H9 (cell line): ENCODE measurements at regions not wholly inside any gene's neighbourhood (a gene's known extent, or its start where the extent isn't known, plus 50 kb on each side); places are given as distances from the start of the nearest gene placed in this dataset.

Source experiments
- DNase-seq: peaks from one replicate; pipeline ENCODE4 v3.0.0-alpha.2; 2017
- H2AFZ ChIP-seq: one replicate; pipeline ENCODE4 v1.6.1; 2013; ENCODE audit warnings: mild to moderate bottlenecking, low read length, control low read depth, moderate library complexity
- H2AK5ac ChIP-seq: 2 replicates; pipeline ENCODE4 v1.6.1; 2013; ENCODE audit warnings: low read length, control low read depth, mixed read lengths; ENCODE audit not compliant: insufficient read length
- H2BK120ac ChIP-seq: one replicate; pipeline ENCODE4 v1.6.1; 2013; ENCODE audit warnings: low read depth, mild to moderate bottlenecking, low read length, control low read depth, inconsistent platforms; ENCODE audit not compliant: poor library complexity, severe bottlenecking
- H2BK12ac ChIP-seq: 2 replicates; pipeline ENCODE4 v1.6.1; 2013; ENCODE audit warnings: low read length, control low read depth, mixed read lengths, low read depth; ENCODE audit not compliant: insufficient read length
- H2BK15ac ChIP-seq: 2 replicates; pipeline ENCODE4 v1.6.1; 2013; ENCODE audit warnings: low read depth, low read length, control low read depth
- H2BK20ac ChIP-seq: one replicate; pipeline ENCODE4 v1.6.1; 2013; ENCODE audit warnings: low read depth, mild to moderate bottlenecking, low read length, control low read depth, inconsistent platforms; ENCODE audit not compliant: poor library complexity, severe bottlenecking
- H2BK5ac ChIP-seq: 2 replicates; pipeline ENCODE4 v1.6.1; 2013; ENCODE audit warnings: low read length, control low read depth, mixed read lengths; ENCODE audit not compliant: insufficient read length
- H3K14ac ChIP-seq: 2 replicates; pipeline ENCODE4 v1.6.1; 2013; ENCODE audit warnings: low read length, control low read depth; ENCODE audit not compliant: insufficient read depth
- H3K18ac ChIP-seq: 2 replicates; pipeline ENCODE4 v1.6.1; 2013; ENCODE audit warnings: low read depth, mild to moderate bottlenecking, mixed read lengths, low read length, control low read depth; ENCODE audit not compliant: insufficient read length
- H3K23ac ChIP-seq: 2 replicates; pipeline ENCODE4 v1.6.1; 2013; ENCODE audit warnings: low read length, control low read depth, mixed read lengths, low read depth; ENCODE audit not compliant: insufficient read length
- H3K23me2 ChIP-seq: 2 replicates; pipeline ENCODE4 v1.6.1; 2013; ENCODE audit warnings: low read depth, mild to moderate bottlenecking, mixed read lengths, low read length, control low read depth; ENCODE audit not compliant: insufficient read length, poor library complexity, severe bottlenecking
- H3K27ac ChIP-seq: 2 replicates; pipeline ENCODE4 v1.5.1; 2013; ENCODE audit warnings: low read length, control low read depth, mixed read lengths, low read depth; ENCODE audit not compliant: insufficient read length
- H3K27me3 ChIP-seq: 2 replicates; pipeline ENCODE4 v1.6.1; 2013; ENCODE audit warnings: low read length, control low read depth, inconsistent platforms; ENCODE audit not compliant: insufficient read depth
- H3K4ac ChIP-seq: 2 replicates; pipeline ENCODE4 v1.6.1; 2013; ENCODE audit warnings: low read depth, mild to moderate bottlenecking, control low read depth, inconsistent platforms, low read length, moderate library complexity
- H3K4me1 ChIP-seq: 2 replicates; pipeline ENCODE4 v1.6.1; 2013; ENCODE audit warnings: low read length, control low read depth, inconsistent platforms; ENCODE audit not compliant: insufficient read depth
- H3K4me2 ChIP-seq: 2 replicates; pipeline ENCODE4 v1.6.1; 2013; ENCODE audit warnings: low read length, control low read depth, mixed read lengths; ENCODE audit not compliant: insufficient read length, insufficient read depth
- H3K56ac ChIP-seq: 2 replicates; pipeline ENCODE4 v1.6.1; 2013; ENCODE audit warnings: low read depth, mild to moderate bottlenecking, mixed read lengths, low read length, control low read depth; ENCODE audit not compliant: insufficient read length
- H3K79me1 ChIP-seq: 2 replicates; pipeline ENCODE4 v1.6.1; 2013; ENCODE audit warnings: low read depth, mild to moderate bottlenecking, moderate library complexity, low read length, control low read depth, inconsistent platforms; ENCODE audit not compliant: insufficient read depth, poor library complexity, severe bottlenecking
- H3K79me2 ChIP-seq: 2 replicates; pipeline ENCODE4 v1.6.1; 2013; ENCODE audit warnings: low read length, control low read depth, inconsistent platforms; ENCODE audit not compliant: insufficient read depth
- H3K9ac ChIP-seq: 2 replicates; pipeline ENCODE4 v1.6.1; 2013; ENCODE audit warnings: low read length, control low read depth, mixed read lengths; ENCODE audit not compliant: insufficient read length; ENCODE audit errors: extremely low read depth
- H3K9me3 ChIP-seq: one replicate; pipeline ENCODE4 v1.6.1; 2013; ENCODE audit warnings: low read depth, low read length, inconsistent platforms; ENCODE audit not compliant: control insufficient read depth
- H3T11ph ChIP-seq: one replicate; pipeline ENCODE4 v1.6.1; 2013; ENCODE audit warnings: mild to moderate bottlenecking, low read length, control low read depth, inconsistent platforms
- H4K20me1 ChIP-seq: one replicate; pipeline ENCODE4 v1.6.1; 2013; ENCODE audit not compliant: control insufficient read depth, insufficient read length, insufficient read depth
- H4K5ac ChIP-seq: 2 replicates; pipeline ENCODE4 v1.6.1; 2013; ENCODE audit warnings: low read depth, mild to moderate bottlenecking, mixed read lengths, low read length, control low read depth; ENCODE audit not compliant: insufficient read length
- H4K8ac ChIP-seq: replicated peaks from 2 replicates; pipeline ENCODE4 v1.6.1; 2013; ENCODE audit warnings: low read length, control low read depth, mixed read lengths, low read depth; ENCODE audit not compliant: insufficient read length
- H4K91ac ChIP-seq: 2 replicates; pipeline ENCODE4 v1.6.1; 2013; ENCODE audit warnings: low read depth, mild to moderate bottlenecking, moderate library complexity, mixed read lengths, low read length, control low read depth; ENCODE audit not compliant: insufficient read length
- H3K27ac Mint-ChIP-seq, 3 experiments: 2 replicates in 2 of 3; 3 replicates in 1 of 3; pipeline ENCODE4 v1.8.0; 2020 to 2021; ENCODE audit warnings: mixed read lengths in 3 of 3, mild to moderate bottlenecking in 1 of 3, moderate library complexity in 1 of 3
- H3K27me3 Mint-ChIP-seq: 2 replicates; pipeline ENCODE4 v1.8.0; 2021; ENCODE audit warnings: low read depth, mild to moderate bottlenecking, moderate library complexity, mixed read lengths
- H3K36me3 Mint-ChIP-seq, 3 experiments: 2 replicates in 2 of 3; 3 replicates in 1 of 3; pipeline ENCODE4 v1.8.0; 2020 to 2021; ENCODE audit warnings: low read depth in 3 of 3, mixed read lengths in 3 of 3; ENCODE audit not compliant: insufficient read depth in 1 of 3
- H3K4me1 Mint-ChIP-seq, 2 experiments: 2 replicates each; pipeline ENCODE4 v1.8.0; 2020; ENCODE audit warnings: mixed read lengths in 2 of 2
- H3K4me3 Mint-ChIP-seq, 2 experiments: 2 replicates in 1 of 2; 3 replicates in 1 of 2; pipeline ENCODE4 v1.8.0; 2020 to 2021; ENCODE audit warnings: mild to moderate bottlenecking in 2 of 2, mixed read lengths in 2 of 2, moderate library complexity in 1 of 2
- H3K9me3 Mint-ChIP-seq, 2 experiments: 2 replicates in 1 of 2; 3 replicates in 1 of 2; pipeline ENCODE4 v1.8.0; 2020; ENCODE audit warnings: mild to moderate bottlenecking in 2 of 2, mixed read lengths in 2 of 2, moderate library complexity in 1 of 2
- TF ChIP-seq, protein P1 (sequence below): fragments of 200-600 bp; sonication (generic); conservative IDR thresholded peaks from 3 replicates; pipeline ENCODE4 v1.8.0; 2021; ENCODE audit warnings: antibody characterized with exemption, mild to moderate bottlenecking

DNA sequence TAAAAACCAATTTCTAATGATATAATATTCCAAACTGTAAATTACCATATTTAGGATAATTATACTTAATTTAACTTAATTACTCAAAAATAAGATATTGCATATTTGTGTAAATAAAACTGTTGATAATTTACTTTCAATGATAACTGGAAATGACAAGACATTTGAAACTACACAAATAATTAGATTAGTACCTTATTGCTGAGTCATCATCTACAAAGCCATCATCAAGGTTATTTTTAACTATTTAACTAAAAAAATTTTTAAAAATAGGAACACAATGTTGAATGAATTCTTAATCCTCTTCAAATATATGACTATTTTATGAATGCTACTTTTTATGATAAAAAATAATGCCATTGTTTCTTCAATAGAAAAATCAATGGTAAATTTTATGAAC is 364.3 kb downstream of the SLITRK6 start:
- Histone ChIP-seq H3K79me2 (no peaks in the 10 kb centered on the region), H3T11ph (no peak overlapping the region), H3K56ac (no peak overlapping the region), H3K27me3 (no peaks in the 10 kb centered on the region), H4K8ac (no peak overlapping the region), H2BK20ac (no peak overlapping the region), H2BK12ac (no peak overlapping the region), H2AFZ (no peak overlapping the region), H2BK5ac (no peak overlapping the region), H3K79me1 (no peaks in the 10 kb centered on the region), H4K20me1 (no peaks in the 10 kb centered on the region), H3K9ac (no peak overlapping the region), H3K4me2 (no peak overlapping the region), H3K23me2 (no peaks in the 10 kb centered on the region), H2BK120ac (no peak overlapping the region), H3K14ac (no peak overlapping the region), H3K18ac (no peak overlapping the region), H4K5ac (no peak overlapping the region), H3K23ac (no peak overlapping the region), H2BK15ac (no peak overlapping the region), H4K91ac (no peak overlapping the region), H3K9me3 (no peaks in the 10 kb centered on the region), H3K4me1 (no peaks in the 10 kb centered on the region), H3K27ac (no peak overlapping the region), H2AK5ac (no peak overlapping the region), H3K4ac (no peak overlapping the region)
- Mint-ChIP-seq H3K9me3 (no peaks in the 10 kb centered on the region), H3K4me1 (0 out of 4 replicates have a peak, but pooled peaks cover 0 to 2% of the 10 kb centered on the region in 2 experiments), H3K4me3 (no peak overlapping the region), H3K27me3 (no peaks in the 10 kb centered on the region; the same call in 1 of the 2 replicates), H3K36me3 (no peaks in the 10 kb centered on the region), H3K27ac (no peak overlapping the region)
- DNase-seq: no peak
- TF ChIP-seq, protein P1, sequence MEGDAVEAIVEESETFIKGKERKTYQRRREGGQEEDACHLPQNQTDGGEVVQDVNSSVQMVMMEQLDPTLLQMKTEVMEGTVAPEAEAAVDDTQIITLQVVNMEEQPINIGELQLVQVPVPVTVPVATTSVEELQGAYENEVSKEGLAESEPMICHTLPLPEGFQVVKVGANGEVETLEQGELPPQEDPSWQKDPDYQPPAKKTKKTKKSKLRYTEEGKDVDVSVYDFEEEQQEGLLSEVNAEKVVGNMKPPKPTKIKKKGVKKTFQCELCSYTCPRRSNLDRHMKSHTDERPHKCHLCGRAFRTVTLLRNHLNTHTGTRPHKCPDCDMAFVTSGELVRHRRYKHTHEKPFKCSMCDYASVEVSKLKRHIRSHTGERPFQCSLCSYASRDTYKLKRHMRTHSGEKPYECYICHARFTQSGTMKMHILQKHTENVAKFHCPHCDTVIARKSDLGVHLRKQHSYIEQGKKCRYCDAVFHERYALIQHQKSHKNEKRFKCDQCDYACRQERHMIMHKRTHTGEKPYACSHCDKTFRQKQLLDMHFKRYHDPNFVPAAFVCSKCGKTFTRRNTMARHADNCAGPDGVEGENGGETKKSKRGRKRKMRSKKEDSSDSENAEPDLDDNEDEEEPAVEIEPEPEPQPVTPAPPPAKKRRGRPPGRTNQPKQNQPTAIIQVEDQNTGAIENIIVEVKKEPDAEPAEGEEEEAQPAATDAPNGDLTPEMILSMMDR: no peak
